ENCODE measurements at regions not wholly inside any gene's neighbourhood (a gene's known extent, or its start where the extent isn't known, plus 50 kb on each side); places are given as distances from the start of the nearest gene placed in this dataset.

GRCh38 chr12:59839514-59839913, 243.7 kb downstream of the SLC16A7 start:
- intact Hi-C loops (cut with micrococcal nuclease; ENCODE audit: unreplicated experiment), result no loop called here
- peaks cover 23% of the 10 kb centered on the region for H3K4me1 Mint-ChIP-seq (ENCODE audit: low read depth, unreplicated experiment)
- no TSS peak for BruUV-seq (replicated peaks)
- no peaks in the 10 kb centered on the region for H3K36me3 Mint-ChIP-seq (ENCODE audit: insufficient read depth, unreplicated experiment)
- H3K4me3 Mint-ChIP-seq (ENCODE audit: low read depth, unreplicated experiment), result no peak overlapping the region
- CTCF ChIA-PET, result interaction anchor here (0.6 kb wide), 1 partner anchor 239 kb away, joined by 3 read pairs; no protein-coding TSS in a partner anchor
- no peaks in the 10 kb centered on the region for H3K9me3 Mint-ChIP-seq (ENCODE audit: low read depth, unreplicated experiment)
- no peaks in the 10 kb centered on the region for H3K27me3 Mint-ChIP-seq (ENCODE audit: unreplicated experiment)
- no peak for DNase-seq
- no peak for TF ChIP-seq CTCF (IDR thresholded peaks at IDR 0.05; ENCODE audit: unreplicated experiment)
- H3K27ac Mint-ChIP-seq (ENCODE audit: unreplicated experiment), result no peak overlapping the region

GRCh38 chr12:59843260-59843843, 247.5 kb downstream of the SLC16A7 start:
- Mint-ChIP-seq H3K4me1 (ENCODE audit: low read depth, unreplicated experiment) (peaks cover 23% of the 10 kb centered on the region), H3K9me3 (ENCODE audit: low read depth, unreplicated experiment) (no peaks in the 10 kb centered on the region), H3K4me3 (ENCODE audit: low read depth, unreplicated experiment) (no peak overlapping the region), H3K27ac (ENCODE audit: unreplicated experiment) (no peak overlapping the region), H3K36me3 (ENCODE audit: insufficient read depth, unreplicated experiment) (no peaks in the 10 kb centered on the region), H3K27me3 (ENCODE audit: unreplicated experiment) (no peaks in the 10 kb centered on the region)
- intact Hi-C loops (cut with micrococcal nuclease; ENCODE audit: unreplicated experiment), result loop anchor here (10.0 kb wide), 1 partner anchor 131 kb away; no protein-coding TSS in a partner anchor
- BruUV-seq (replicated peaks), result no TSS peak
- no peak for DNase-seq
- TF ChIP-seq CTCF (IDR thresholded peaks at IDR 0.05; ENCODE audit: unreplicated experiment), result no peak
- CTCF ChIA-PET, result no interaction called here

GRCh38 chr12:59844750-59845149, 248.9 kb downstream of the SLC16A7 start:
- CTCF ChIA-PET, result no interaction called here
- intact Hi-C loops (cut with micrococcal nuclease; ENCODE audit: unreplicated experiment), result loop anchor here (10.0 kb wide), 1 partner anchor 130 kb away; no protein-coding TSS in a partner anchor
- Mint-ChIP-seq H3K9me3 (ENCODE audit: low read depth, unreplicated experiment) (no peaks in the 10 kb centered on the region), H3K27ac (ENCODE audit: unreplicated experiment) (no peak overlapping the region), H3K27me3 (ENCODE audit: unreplicated experiment) (no peaks in the 10 kb centered on the region), H3K4me3 (ENCODE audit: low read depth, unreplicated experiment) (no peak overlapping the region), H3K4me1 (ENCODE audit: low read depth, unreplicated experiment) (peaks cover 16% of the 10 kb centered on the region), H3K36me3 (ENCODE audit: insufficient read depth, unreplicated experiment) (no peaks in the 10 kb centered on the region)
- no peak for DNase-seq
- no TSS peak for BruUV-seq (replicated peaks)
- no peak for TF ChIP-seq CTCF (IDR thresholded peaks at IDR 0.05; ENCODE audit: unreplicated experiment)

GRCh38 chr12:59845293-59845692, 249.5 kb downstream of the SLC16A7 start:
- no peak for TF ChIP-seq CTCF (IDR thresholded peaks at IDR 0.05; ENCODE audit: unreplicated experiment)
- no TSS peak for BruUV-seq (replicated peaks)
- DNase-seq, result no peak
- Mint-ChIP-seq H3K36me3 (ENCODE audit: insufficient read depth, unreplicated experiment) (no peaks in the 10 kb centered on the region), H3K27ac (ENCODE audit: unreplicated experiment) (no peak overlapping the region), H3K4me1 (ENCODE audit: low read depth, unreplicated experiment) (peaks cover 13% of the 10 kb centered on the region), H3K9me3 (ENCODE audit: low read depth, unreplicated experiment) (no peaks in the 10 kb centered on the region), H3K27me3 (ENCODE audit: unreplicated experiment) (no peaks in the 10 kb centered on the region), H3K4me3 (ENCODE audit: low read depth, unreplicated experiment) (no peak overlapping the region)
- CTCF ChIA-PET, result no interaction called here
- intact Hi-C loops (cut with micrococcal nuclease; ENCODE audit: unreplicated experiment), result loop anchor here (10.0 kb wide), 1 partner anchor 130 kb away; no protein-coding TSS in a partner anchor

Measured in Calu3 (cell line).